WTC11 (cell line): ENCODE measurements at regions not wholly inside any gene's neighbourhood (a gene's known extent, or its start where the extent isn't known, plus 50 kb on each side); places are given as distances from the start of the nearest gene placed in this dataset.

Experiments
- CTCF ChIP-seq: fragments of 200-600 bp; IDR thresholded peaks from 2 replicates; pipeline ENCODE4 v1.8.0; 2022; ENCODE audit warnings: antibody characterized with exemption
- TF ChIP-seq, protein P1 (sequence below): sonication (generic); formaldehyde crosslinking; IDR thresholded peaks from 2 replicates; pipeline ENCODE4 v1.8.1; 2023; ENCODE audit warnings: mild to moderate bottlenecking, missing genetic modification reagents

DNA sequence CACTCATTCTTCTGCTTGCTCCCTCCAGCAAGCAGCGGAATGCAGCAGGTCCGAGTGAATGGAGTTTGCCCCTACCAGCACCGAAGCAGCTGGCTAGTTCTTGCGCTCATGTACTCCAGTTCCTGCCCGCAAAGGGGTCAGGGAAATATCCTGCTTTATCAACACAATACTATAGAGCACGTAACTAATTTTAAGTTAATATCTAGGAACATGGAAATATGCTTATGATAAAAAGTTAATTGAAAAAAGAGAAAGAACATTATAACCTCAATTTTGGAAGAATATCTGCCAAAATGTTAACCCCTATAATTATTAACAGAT lies 195.6 kb downstream of the SNCA start:
- TF ChIP-seq CTCF = no peak
- TF ChIP-seq, protein P1, sequence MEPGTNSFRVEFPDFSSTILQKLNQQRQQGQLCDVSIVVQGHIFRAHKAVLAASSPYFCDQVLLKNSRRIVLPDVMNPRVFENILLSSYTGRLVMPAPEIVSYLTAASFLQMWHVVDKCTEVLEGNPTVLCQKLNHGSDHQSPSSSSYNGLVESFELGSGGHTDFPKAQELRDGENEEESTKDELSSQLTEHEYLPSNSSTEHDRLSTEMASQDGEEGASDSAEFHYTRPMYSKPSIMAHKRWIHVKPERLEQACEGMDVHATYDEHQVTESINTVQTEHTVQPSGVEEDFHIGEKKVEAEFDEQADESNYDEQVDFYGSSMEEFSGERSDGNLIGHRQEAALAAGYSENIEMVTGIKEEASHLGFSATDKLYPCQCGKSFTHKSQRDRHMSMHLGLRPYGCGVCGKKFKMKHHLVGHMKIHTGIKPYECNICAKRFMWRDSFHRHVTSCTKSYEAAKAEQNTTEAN = no peak
